Urothelium cell line (cell line): ENCODE measurements at regions not wholly inside any gene's neighbourhood (a gene's known extent, or its start where the extent isn't known, plus 50 kb on each side); places are given as distances from the start of the nearest gene placed in this dataset.
"Not testable (repeated sequence)": the region's sequence is repeated elsewhere in the genome, so short reads cannot be mapped to it uniquely, and the experiment has no call there.

Source experiments
- DNase-seq: peaks from one replicate; pipeline ENCODE4 v3.0.0; 2011; ENCODE audit warnings: low spot score, mixed read lengths
- FAIRE-seq: peaks from 2 replicates; lab custom pipeline; 2011; peaks lifted over from hg19 to GRCh38; lab: Jason Lieb, UNC

- FAIRE-seq (no peak), DNase-seq (peak; percentile 20)
Observed at GRCh38 chr9:81083854-81084512, 605.4 kb downstream of the TLE1 start.

DNA sequence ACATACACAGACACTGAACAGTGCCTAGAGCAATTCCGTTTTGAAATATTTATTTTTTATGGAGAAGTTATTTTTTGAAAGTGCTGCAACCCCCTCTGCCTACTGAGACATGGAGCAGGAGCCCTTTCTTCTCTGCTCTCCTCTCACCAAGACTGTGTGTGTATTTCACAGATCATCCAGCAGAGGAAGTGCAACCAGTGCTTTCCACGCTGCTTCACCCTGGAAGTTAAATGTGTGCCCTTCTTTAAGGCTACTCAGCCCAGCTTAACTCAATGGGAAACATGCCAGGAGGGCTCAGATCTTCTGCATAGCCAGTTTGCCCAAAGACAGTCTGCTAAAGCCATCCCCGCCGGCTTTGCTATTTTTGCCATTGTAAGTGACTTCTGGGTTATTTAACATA, 606.3 kb downstream of the TLE1 start:
- FAIRE-seq = no peak
- DNase-seq = peak; percentile 14

DNA sequence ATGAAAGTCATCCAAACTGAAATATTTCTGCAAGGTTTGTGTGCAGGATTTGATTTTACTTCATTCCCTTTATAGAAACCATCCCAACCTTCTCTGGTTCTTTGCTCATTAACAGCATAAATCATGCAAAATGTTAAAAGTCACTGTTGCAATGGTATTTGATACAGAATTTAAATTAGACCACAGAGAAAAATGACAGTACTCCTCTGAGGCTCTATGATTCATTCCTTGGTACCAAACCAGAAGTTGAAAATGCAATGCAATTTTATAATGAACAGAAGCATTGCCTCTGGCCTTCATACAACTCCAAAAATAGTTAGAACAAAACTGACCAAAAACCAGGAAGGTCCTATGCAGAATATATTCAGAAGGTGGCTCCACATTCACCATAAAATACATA, 607.1 kb downstream of the TLE1 start:
- FAIRE-seq (no peak), DNase-seq (no peak)

GRCh38 chr9:81080900-81081299, 608.4 kb downstream of the TLE1 start:
- no peak for FAIRE-seq
- DNase-seq = no peak

GRCh38 chr9:81080185-81080584, 609.2 kb downstream of the TLE1 start:
- DNase-seq (no peak), FAIRE-seq (no peak)

DNA sequence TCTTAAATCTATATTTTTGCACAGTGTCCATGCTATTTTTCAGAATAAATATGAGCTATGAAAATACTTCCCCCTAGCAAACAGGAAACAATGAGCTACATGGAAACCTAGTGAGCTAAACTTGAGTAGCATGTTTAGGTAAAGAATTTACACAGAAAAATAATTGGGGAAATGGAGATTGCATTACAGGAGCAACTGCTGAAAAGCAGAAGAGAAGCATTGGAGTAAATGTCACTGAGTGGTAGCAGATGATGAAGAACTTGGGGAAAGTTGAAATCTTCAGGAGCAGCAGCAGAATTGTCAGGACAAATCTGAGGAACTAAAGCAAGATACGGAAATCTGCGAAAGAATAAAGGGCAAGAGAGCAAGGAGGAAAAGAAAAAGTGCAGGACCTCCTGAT, 610.3 kb downstream of the TLE1 start:
- DNase-seq (no peak), FAIRE-seq (no peak)

DNA sequence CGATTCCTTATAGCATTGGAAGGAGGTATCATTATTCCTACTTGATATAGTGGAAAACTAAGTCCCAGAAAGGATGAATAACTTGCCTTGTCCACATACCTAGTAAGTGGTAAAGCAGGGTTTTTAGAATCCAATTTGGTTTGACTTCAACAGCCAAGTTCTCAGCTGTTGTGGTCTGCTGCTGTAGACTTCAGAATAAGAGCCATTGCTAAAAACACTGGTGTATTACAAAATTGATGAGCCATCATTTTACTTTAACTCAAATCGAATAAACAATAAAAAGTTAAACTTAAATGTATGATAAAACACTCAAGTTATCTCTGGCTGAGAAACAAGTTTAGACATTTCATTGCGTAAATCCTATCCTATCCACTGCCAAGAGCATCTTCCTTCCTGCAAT, 610.8 kb downstream of the TLE1 start:
- no peak for FAIRE-seq

DNA sequence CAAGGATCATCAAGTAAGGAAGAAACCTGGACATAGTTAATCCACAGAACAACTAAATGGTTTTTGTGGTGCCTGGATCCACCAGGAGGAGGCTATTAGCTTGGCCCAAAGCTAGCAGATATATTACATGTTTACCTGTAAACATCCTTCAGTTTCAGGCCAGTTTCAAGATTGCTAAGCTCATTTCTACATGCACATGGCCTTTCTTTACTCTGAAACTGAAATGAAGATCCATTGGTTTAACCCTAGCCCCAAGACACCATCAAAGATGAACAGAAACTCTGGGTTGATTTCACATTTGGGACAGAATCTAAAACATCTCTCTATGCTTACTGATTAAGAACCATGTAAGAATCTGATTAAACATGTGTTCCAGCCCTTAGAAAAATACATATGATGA, 611.8 kb downstream of the TLE1 start:
- no peak for FAIRE-seq
- DNase-seq = no peak

More for the DNA sequence above, 610.8 kb downstream of the TLE1 start:
- no peak for DNase-seq

GRCh38 chr9:81076131-81076530, 613.2 kb downstream of the TLE1 start:
- FAIRE-seq (no peak), DNase-seq (no peak)

DNA sequence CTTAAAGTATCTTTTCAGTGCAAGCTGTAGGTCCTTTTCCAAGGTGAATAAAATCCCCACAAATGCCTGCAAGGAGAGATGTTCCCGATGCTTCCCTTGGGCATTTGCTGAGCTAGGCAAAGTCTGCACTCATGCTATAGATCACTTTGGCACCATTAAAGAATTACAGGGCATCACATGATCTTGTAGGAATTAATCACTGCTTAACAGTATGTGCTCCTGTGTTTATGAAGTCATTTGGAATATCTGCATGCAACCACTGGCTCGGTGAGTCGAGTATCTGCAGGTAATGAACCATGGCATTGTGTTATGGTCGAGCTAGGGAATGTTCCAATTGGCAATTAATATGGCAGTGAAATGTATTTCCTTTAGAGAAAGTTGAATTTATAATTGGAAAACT, 615.1 kb downstream of the TLE1 start:
- FAIRE-seq (no peak), DNase-seq (no peak)

GRCh38 chr9:81073821-81074220, 615.5 kb downstream of the TLE1 start:
- no peak for DNase-seq
- FAIRE-seq = no peak

- no peak for DNase-seq
- no peak for FAIRE-seq
Observed at GRCh38 chr9:81072758-81073157, 616.6 kb downstream of the TLE1 start.

GRCh38 chr9:81071108-81071507, 618.2 kb downstream of the TLE1 start:
- DNase-seq = peak; percentile 11
- no peak for FAIRE-seq

DNA sequence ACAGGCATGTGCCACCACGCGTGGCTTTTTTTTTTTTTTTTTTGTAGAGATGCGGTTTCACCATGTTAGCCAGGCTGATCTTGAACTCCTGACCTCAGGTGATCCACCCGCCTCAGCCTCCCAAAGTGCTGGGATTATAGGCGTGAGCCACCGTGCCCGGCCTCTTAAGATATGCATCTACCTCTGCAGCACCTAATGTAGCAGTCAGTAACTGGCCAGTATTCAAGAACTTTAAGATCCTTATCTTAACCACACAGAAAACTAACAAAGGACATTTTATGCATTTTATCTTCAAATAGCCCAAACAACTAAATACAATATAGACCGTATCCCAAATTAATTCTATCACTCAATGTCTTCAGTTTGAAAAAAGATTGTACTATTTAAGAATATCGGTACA, 618.7 kb downstream of the TLE1 start:
- FAIRE-seq (no peak), DNase-seq (no peak)

DNA sequence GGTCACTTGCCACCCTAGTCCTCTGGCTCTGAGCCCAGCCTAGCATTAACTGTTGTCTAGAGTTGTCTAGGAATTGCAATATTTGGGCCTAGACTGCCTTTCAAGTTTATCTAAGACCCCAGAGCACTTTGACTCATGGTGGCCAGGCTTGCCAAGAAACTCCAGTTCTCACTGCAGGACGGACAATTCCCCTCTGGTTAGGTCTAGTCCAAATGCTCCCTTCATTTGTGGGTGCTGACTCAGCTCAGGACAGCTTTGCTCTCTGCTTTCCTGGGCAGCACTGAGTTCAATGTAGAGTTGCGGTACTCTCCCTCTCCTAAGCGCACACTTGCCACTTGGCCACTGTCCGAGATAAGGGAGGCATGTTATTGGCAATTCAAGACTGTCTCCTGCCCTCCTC, 619.4 kb downstream of the TLE1 start:
- no peak for DNase-seq
- FAIRE-seq = no peak

DNA sequence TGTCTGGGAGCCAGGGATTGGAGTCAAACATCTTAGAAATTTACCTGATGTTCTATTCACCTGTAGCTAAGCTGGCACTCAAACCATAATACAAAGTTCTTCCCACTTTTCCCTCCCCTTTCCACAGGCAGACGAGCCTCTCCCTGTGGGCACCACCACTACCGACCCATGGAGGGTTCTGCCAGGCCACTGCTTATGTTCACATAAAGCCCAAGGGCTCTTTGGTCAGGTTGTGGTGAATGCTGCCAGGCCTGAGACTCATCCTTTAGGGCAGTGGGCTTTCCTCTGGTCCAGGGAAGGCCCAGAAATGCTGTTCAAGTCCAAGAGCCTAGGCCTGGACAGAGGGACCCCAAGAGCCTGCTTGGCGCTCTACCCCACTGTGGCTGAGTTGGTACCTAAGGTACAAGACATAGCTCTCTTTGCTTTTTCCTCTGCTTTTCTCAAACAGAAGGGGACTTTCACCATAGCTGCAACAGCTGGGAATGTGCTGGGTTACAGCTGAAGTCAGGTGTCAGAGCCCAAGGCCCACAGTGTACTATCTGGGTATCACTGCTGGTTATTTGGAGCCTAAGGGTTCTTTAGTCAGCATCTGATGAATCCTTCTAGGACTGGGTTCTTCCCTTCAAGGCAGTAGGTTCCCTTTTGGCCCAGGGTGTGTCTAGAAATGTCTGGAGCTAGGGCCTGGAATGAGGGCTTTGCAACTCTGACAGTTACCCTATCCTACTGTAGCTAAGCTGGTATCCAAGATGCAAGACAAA, 620.1 kb downstream of the TLE1 start:
- no peak for FAIRE-seq
- no peak for DNase-seq

DNA sequence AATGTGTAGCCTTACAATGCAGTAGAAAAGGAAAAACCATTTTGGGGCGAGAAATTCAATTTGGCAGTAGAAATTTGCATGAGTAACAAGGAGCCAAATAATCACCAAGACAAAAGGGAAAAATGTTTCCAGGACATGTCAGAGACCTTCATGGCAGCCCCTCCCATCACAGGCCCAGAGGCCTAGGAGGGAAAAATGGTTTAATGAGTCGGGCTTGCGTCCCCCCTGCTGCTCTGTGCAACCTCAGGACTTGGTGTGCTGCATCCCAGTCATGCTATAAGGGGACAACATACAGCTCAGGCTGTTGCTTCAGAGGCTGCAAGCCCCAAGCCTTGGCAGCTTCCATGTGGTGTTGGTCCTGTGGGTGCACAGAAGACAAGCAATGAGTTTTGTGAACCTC, 626.4 kb downstream of the TLE1 start:
- not testable (repeated sequence) for FAIRE-seq, DNase-seq

GRCh38 chr9:81058782-81059181, 630.6 kb downstream of the TLE1 start:
- FAIRE-seq = no peak
- DNase-seq = no peak

GRCh38 chr9:81053298-81054025, 635.9 kb downstream of the TLE1 start:
- FAIRE-seq (no peak), DNase-seq (no peak)

DNA sequence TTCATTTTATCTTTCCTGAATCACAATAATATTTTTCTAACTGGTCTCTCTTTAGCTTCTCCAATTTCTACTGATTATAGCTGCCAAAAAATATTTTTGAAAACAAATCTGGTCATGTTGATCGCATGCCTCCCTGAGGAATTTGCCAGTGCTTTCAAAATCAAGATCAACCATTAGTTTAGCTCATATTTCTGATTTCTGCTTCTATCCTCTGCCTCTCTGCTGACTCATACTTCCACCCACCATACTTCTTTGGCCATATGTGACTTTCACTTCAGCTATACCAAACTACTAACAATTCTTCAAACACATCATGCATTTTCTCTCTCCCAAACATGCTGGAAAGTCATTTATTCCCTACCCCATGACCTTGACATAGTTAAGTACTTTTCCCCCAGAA, 636.5 kb downstream of the TLE1 start:
- FAIRE-seq (no peak), DNase-seq (no peak)

GRCh38 chr9:81047280-81047679, 642.1 kb downstream of the TLE1 start:
- DNase-seq (no peak), FAIRE-seq (no peak)

DNA sequence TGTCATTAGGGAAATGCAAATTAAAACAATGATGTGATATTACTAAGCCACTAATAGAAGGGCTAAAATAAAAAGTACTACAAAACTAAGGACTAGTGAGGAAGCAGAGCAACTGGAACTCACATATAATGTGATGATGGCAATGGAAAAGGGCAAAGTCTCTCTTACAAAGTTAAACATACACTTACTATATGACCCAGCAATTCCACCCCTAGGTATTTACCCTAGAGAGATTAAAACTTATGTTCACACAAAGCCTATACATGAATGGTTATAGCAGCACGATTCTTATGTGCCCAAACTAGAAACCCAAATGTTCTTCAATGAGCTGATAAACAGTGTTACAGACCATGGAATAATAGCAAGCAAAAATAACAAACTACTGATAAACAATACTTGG, 643.7 kb downstream of the TLE1 start:
- FAIRE-seq (no peak), DNase-seq (no peak)
